MCF 10A (cell line): ENCODE measurements at regions not wholly inside any gene's neighbourhood (a gene's known extent, or its start where the extent isn't known, plus 50 kb on each side); places are given as distances from the start of the nearest gene placed in this dataset.

ENCODE experiments used
- BruUV-seq: library from RNA; stranded (reverse); fragments of 400-500 nt; replicated peaks from 2 replicates; lab custom pipeline; 2021; lab: Mats Ljungman, UMichigan
- CTCF ChIA-PET: fragments of 300-600 bp; sonication (Branson Sonifier 250); formaldehyde crosslinking; extraction: SDS; loops from one replicate; lab custom pipeline; 2021; ENCODE audit warnings: antibody characterized with exemption, inconsistent platforms; lab: Yijun Ruan, JAX
- POLR2A ChIA-PET: fragments of 300-600, 350-650 bp; sonication (Branson Sonifier 250); formaldehyde crosslinking; extraction: SDS; loops from one replicate; lab custom pipeline; 2020; ENCODE audit warnings: antibody characterized with exemption, inconsistent platforms; lab: Yijun Ruan, JAX
- DNase-seq: peaks from one replicate; pipeline ENCODE4 v3.0.0-alpha.2; 2018; ENCODE audit not compliant: unreplicated experiment
- H3K27ac Mint-ChIP-seq: one replicate; pipeline ENCODE4 v1.8.0; 2022; ENCODE audit warnings: mild to moderate bottlenecking, low read depth, mixed read lengths; ENCODE audit not compliant: unreplicated experiment
- H3K27me3 Mint-ChIP-seq: one replicate; pipeline ENCODE4 v1.8.0; 2022; ENCODE audit warnings: mixed read lengths; ENCODE audit not compliant: insufficient read depth, unreplicated experiment
- H3K36me3 Mint-ChIP-seq: one replicate; pipeline ENCODE4 v1.8.0; 2022; ENCODE audit warnings: mild to moderate bottlenecking, moderate library complexity, mixed read lengths; ENCODE audit not compliant: insufficient read depth, unreplicated experiment
- H3K4me1 Mint-ChIP-seq: one replicate; pipeline ENCODE4 v1.8.0; 2022; ENCODE audit warnings: mixed read lengths; ENCODE audit not compliant: insufficient read depth, unreplicated experiment
- H3K4me3 Mint-ChIP-seq: one replicate; pipeline ENCODE4 v1.8.0; 2022; ENCODE audit warnings: mild to moderate bottlenecking, moderate library complexity, mixed read lengths; ENCODE audit not compliant: unreplicated experiment
- H3K9me3 Mint-ChIP-seq: one replicate; pipeline ENCODE4 v1.8.0; 2022; ENCODE audit warnings: mixed read lengths; ENCODE audit not compliant: unreplicated experiment
- intact Hi-C: fragments of 100-400 bp; cut with micrococcal nuclease; formaldehyde crosslinking; loops from 2 replicates; pipeline ENCODE4 v1.14.1; 2022
- TF ChIP-seq, protein P1 (sequence below): fragments of 200-600 bp; IDR thresholded peaks from one replicate; pipeline ENCODE4 v1.8.0; 2022; ENCODE audit warnings: antibody characterized with exemption, mild to moderate bottlenecking; ENCODE audit not compliant: unreplicated experiment

DNA sequence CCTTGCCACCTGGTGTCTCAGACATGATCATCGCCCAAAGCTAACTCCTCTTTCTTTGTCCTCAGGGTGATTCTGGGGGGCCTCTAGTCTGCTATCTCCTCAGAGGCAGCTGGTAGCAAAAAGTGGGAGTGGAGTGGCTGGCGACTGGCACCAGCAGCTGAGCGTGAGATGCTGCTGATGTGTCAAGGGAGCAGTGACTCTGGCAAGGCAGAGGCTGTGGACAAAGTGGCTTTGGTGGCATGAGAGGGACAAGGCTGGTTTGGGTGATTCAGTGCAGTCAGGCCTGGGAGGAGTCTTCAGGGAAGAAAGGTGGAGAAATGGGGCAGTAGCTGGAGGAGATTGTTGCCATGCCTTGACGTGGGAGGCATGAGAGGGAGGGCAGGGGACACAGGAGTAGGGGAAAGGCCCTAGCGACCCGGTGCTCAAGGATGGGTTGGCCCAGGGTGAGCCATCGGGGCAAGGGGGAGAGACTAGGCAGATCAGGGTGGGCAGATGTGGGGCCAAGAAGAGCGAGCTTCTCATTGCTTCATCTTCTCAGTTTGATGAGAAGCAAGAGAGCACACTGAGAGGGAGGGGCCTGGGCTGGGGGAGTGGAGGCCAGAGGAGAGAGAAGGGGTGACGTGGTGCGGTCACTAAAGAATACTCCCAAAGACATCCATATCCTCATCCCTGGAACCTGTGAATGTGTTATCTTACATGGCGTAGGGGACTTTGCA is 64.2 kb upstream of the SPTLC1 start:
- Mint-ChIP-seq H3K36me3 (no peaks in the 10 kb centered on the region), H3K27ac (no peak overlapping the region), H3K4me1 (peaks cover 5% of the 10 kb centered on the region), H3K27me3 (peaks cover 13% of the 10 kb centered on the region), H3K4me3 (no peak overlapping the region), H3K9me3 (peaks cover 6% of the 10 kb centered on the region)
- intact Hi-C loops, result no loop called here
- BruUV-seq, result no TSS peak
- TF ChIP-seq, protein P1, sequence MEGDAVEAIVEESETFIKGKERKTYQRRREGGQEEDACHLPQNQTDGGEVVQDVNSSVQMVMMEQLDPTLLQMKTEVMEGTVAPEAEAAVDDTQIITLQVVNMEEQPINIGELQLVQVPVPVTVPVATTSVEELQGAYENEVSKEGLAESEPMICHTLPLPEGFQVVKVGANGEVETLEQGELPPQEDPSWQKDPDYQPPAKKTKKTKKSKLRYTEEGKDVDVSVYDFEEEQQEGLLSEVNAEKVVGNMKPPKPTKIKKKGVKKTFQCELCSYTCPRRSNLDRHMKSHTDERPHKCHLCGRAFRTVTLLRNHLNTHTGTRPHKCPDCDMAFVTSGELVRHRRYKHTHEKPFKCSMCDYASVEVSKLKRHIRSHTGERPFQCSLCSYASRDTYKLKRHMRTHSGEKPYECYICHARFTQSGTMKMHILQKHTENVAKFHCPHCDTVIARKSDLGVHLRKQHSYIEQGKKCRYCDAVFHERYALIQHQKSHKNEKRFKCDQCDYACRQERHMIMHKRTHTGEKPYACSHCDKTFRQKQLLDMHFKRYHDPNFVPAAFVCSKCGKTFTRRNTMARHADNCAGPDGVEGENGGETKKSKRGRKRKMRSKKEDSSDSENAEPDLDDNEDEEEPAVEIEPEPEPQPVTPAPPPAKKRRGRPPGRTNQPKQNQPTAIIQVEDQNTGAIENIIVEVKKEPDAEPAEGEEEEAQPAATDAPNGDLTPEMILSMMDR, result no peak
- ChIA-PET CTCF (interaction anchor here (1.1 to 2.4 kb wide), 3 partner anchors 39 to 41 kb away, joined by 3 to 11 read pairs (median 5); no protein-coding TSS in a partner anchor), POLR2A (interaction anchor here (0.5 kb wide), 1 partner anchor 16 kb away, joined by 3 read pairs; no protein-coding TSS in a partner anchor)
- no peak for DNase-seq

DNA sequence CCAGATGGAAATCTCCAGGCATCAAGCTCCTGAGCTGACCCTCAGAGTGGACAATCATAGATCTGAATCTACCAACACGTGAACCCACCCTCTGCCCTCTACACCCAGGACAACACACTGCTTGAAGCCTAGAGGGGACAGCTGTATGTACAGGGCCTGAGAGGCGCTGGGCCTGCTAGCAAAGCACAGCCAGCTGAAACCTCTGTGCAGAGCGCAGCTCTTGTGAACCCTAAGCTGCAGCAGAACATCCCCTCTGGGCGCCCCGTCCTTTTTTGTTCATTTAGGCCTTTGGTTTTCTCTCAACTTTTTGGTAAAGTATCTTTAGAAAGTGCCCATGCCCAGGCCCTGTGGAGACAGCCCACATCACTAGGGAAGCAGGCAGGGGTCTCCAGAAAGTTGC is 62.4 kb upstream of the SPTLC1 start:
- TF ChIP-seq, protein P1, result no peak
- Mint-ChIP-seq H3K4me3 (no peak overlapping the region), H3K4me1 (peaks cover 5% of the 10 kb centered on the region), H3K27me3 (no peaks in the 10 kb centered on the region), H3K27ac (no peak overlapping the region), H3K36me3 (no peaks in the 10 kb centered on the region), H3K9me3 (peaks cover 8% of the 10 kb centered on the region)
- CTCF ChIA-PET, result interaction anchor here (0.9 kb wide), 1 partner anchor 39 kb away, joined by 4 read pairs; no protein-coding TSS in a partner anchor
- DNase-seq, result no peak
- intact Hi-C loops, result no loop called here
- POLR2A ChIA-PET, result no interaction called here
- no TSS peak for BruUV-seq

DNA sequence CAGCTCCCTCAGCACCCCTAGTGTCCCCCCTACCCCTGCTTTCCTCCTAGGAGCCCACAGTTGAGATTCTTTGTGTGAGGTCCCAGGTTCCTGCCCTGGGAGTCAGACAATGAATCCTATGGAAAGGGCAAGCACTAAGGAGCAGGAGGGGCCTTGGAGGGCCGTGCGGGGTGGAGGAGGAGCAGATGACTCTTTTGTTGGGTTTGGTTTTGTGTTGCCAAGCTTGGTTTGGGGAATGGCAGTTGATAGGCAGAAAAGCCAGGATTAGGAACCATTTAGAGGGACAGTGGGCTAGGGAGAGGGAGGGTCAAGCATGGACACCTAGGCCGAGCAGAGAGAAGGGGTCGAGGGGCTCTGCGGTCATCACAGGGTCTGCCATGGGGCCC is 61.6 kb upstream of the SPTLC1 start:
- intact Hi-C loops, result no loop called here
- H3K27me3 Mint-ChIP-seq, result no peaks in the 10 kb centered on the region
- CTCF ChIA-PET, result interaction anchor here (0.9 kb wide), 1 partner anchor 38 kb away, joined by 4 read pairs; no protein-coding TSS in a partner anchor
- BruUV-seq, result no TSS peak
- H3K4me1 Mint-ChIP-seq, result peaks cover 5% of the 10 kb centered on the region
- H3K9me3 Mint-ChIP-seq, result peaks cover 8% of the 10 kb centered on the region
- TF ChIP-seq, protein P1, result no peak
- no peak overlapping the region for H3K27ac Mint-ChIP-seq
- no peak for DNase-seq
- H3K36me3 Mint-ChIP-seq, result no peaks in the 10 kb centered on the region
- POLR2A ChIA-PET, result interaction anchor here (0.6 kb wide), 1 partner anchor 15 kb away, joined by 3 read pairs; no protein-coding TSS in a partner anchor
- H3K4me3 Mint-ChIP-seq, result no peak overlapping the region

DNA sequence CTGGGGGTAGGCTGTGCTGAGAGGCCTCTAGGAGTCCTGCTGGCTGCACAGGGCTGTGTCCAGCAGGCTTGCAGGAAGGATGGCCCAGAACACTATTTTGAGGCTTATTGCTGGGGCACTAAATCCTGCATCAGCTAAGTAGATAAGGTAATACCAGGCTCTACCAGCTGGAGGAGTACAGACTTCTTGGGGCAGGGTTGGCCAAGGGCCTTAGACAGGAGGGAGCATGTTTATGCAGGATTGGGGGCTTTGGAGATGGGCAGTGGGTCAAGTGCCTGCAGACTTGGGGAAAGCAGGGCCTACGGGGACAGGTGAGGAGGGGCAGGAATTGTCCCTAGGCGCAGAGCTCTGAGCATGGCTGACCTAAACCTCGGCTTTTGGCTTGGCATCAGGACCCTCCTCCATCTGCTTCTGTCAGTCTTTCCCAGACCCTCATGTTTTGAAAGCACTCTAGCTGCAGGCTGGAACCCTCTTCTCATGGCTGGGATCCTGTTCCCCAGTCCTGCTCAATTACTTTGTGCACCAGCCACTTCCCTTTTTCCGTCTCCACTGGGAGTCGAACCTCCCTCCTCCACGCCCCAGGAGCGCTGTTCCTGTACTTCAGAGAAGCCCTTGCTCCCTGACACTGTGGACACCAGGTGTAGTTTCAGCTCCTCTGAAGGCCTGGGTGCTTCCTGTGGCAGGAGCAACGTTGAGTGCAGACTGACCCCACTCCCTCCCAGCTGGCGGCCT is 61.0 kb upstream of the SPTLC1 start:
- CTCF ChIA-PET, result interaction anchor here (0.6 to 1.1 kb wide), 3 partner anchors 18 to 70 kb away, joined by 3 read pairs; no protein-coding TSS in a partner anchor
- BruUV-seq, result no TSS peak
- no peak overlapping the region for H3K4me3 Mint-ChIP-seq

More for the DNA sequence above, 61.0 kb upstream of the SPTLC1 start:
- intact Hi-C loops, result no loop called here
- no peaks in the 10 kb centered on the region for H3K36me3 Mint-ChIP-seq
- H3K27ac Mint-ChIP-seq, result no peak overlapping the region
- POLR2A ChIA-PET, result interaction anchor here (0.6 kb wide), 1 partner anchor 14 kb away, joined by 3 read pairs; no protein-coding TSS in a partner anchor
- H3K9me3 Mint-ChIP-seq, result peaks cover 8% of the 10 kb centered on the region
- TF ChIP-seq, protein P1, result peak; percentile 25
- peaks cover 5% of the 10 kb centered on the region for H3K4me1 Mint-ChIP-seq
- no peak for DNase-seq
- no peaks in the 10 kb centered on the region for H3K27me3 Mint-ChIP-seq
